Fibroblast of peridontal ligament (primary cell): ENCODE measurements at regions not wholly inside any gene's neighbourhood (a gene's known extent, or its start where the extent isn't known, plus 50 kb on each side); places are given as distances from the start of the nearest gene placed in this dataset.
"Not testable (repeated sequence)": the region's sequence is repeated elsewhere in the genome, so short reads cannot be mapped to it uniquely, and the experiment has no call there.

Experiments used
- DNase-seq: peaks from one replicate; pipeline ENCODE4 v3.0.0-alpha.2; 2010; ENCODE audit errors: extremely low read depth

GRCh38 chr1:146411923-146412322 lies 183.1 kb upstream of the NOTCH2NLA start:
- DNase-seq = not testable (repeated sequence)

GRCh38 chr1:146409817-146410441 lies 181.1 kb upstream of the NOTCH2NLA start:
- DNase-seq = peak; percentile 52

GRCh38 chr1:146409116-146409801 lies 180.4 kb upstream of the NOTCH2NLA start:
- DNase-seq = peak; percentile 6

GRCh38 chr1:146401281-146401825 lies 172.5 kb upstream of the NOTCH2NLA start:
- DNase-seq = not testable (repeated sequence)

- DNase-seq = not testable (repeated sequence)
Observed at GRCh38 chr1:146400173-146401121, 171.6 kb upstream of the NOTCH2NLA start.

- not testable (repeated sequence) for DNase-seq
Observed at GRCh38 chr1:146399225-146399624, 170.4 kb upstream of the NOTCH2NLA start.

GRCh38 chr1:146396801-146397200 lies 168.0 kb upstream of the NOTCH2NLA start:
- not testable (repeated sequence) for DNase-seq

GRCh38 chr1:146396242-146396641 lies 167.4 kb upstream of the NOTCH2NLA start:
- not testable (repeated sequence) for DNase-seq

- not testable (repeated sequence) for DNase-seq
Observed at GRCh38 chr1:146393796-146394195, 165.0 kb upstream of the NOTCH2NLA start.

GRCh38 chr1:146393154-146393553 lies 164.3 kb upstream of the NOTCH2NLA start:
- not testable (repeated sequence) for DNase-seq

GRCh38 chr1:146389178-146389577 lies 160.4 kb upstream of the NOTCH2NLA start:
- DNase-seq = not testable (repeated sequence)

GRCh38 chr1:146387750-146388469 lies 159.1 kb upstream of the NOTCH2NLA start:
- peak; percentile 5 for DNase-seq

GRCh38 chr1:146386851-146387749 lies 158.3 kb upstream of the NOTCH2NLA start:
- peak; percentile 95 for DNase-seq

GRCh38 chr1:146381196-146381595 lies 152.4 kb upstream of the NOTCH2NLA start:
- DNase-seq = not testable (repeated sequence)

- peak; percentile 99 for DNase-seq
Observed at GRCh38 chr1:146376708-146377496, 148.1 kb upstream of the NOTCH2NLA start.

GRCh38 chr1:146376309-146376707 lies 147.5 kb upstream of the NOTCH2NLA start:
- peak; percentile 71 for DNase-seq

- not testable (repeated sequence) for DNase-seq
Observed at GRCh38 chr1:146375108-146375507, 146.3 kb upstream of the NOTCH2NLA start.

GRCh38 chr1:146369940-146370339 lies 141.1 kb upstream of the NOTCH2NLA start:
- peak; percentile 32 for DNase-seq

GRCh38 chr1:146355373-146355772 lies 126.6 kb upstream of the NOTCH2NLA start:
- not testable (repeated sequence) for DNase-seq
